Dermis microvascular lymphatic vessel endothelial cell (primary cell): ENCODE measurements at regions not wholly inside any gene's neighbourhood (a gene's known extent, or its start where the extent isn't known, plus 50 kb on each side); places are given as distances from the start of the nearest gene placed in this dataset.

ENCODE experiments used
- DNase-seq, 2 donors: peaks; one replicate each; pipeline versions ENCODE4 v3.0.0 to v3.0.0-alpha.2; 2010; ENCODE audit warnings: low read depth in 2 of 2

DNA sequence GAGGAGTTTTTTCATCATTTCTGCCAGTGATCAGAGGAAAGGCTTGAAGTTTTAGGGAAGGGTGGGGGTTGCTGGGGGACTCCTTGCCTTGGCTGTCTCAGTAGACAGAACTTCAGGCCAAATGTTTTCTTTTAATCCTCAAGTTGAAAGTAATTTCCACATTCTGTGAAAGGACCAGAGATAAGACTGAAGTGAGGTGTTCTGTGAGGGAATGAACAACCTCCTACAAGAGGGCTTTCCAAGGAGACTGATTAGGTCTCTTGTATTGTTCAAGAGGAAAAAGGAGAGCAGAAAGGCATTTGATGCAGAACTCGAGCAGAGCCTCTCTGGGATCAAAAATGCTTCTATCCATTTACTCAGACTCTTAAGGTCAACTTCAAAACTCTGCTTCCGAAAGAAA, 282.1 kb upstream of the ATP10B start:
- DNase-seq, result no peak

GRCh38 chr5:161115941-161116340, 263.9 kb upstream of the ATP10B start:
- no peak for DNase-seq

DNA sequence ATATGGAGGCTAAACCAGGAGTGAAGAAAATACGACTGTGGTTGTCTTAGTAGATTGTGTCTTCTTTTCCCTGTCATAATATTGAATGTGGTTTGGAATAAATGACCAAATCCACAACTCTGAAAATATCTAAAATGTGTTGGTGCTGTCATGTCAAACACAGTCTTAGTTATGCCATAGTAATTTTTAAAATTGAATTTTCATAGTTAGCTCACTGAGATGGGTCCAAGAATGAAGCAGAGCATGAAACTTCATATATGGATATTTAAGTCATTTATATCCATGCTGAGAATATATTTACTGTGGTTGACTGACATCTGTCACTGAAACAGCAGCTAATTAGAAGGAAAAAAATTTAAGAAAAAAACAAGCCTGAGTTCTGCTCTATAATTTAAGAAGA, 260.4 kb upstream of the ATP10B start:
- DNase-seq, result no peak

- no peak for DNase-seq
These were observed 253.5 kb upstream of the ATP10B start for GRCh38 chr5:161105525-161105924.

DNA sequence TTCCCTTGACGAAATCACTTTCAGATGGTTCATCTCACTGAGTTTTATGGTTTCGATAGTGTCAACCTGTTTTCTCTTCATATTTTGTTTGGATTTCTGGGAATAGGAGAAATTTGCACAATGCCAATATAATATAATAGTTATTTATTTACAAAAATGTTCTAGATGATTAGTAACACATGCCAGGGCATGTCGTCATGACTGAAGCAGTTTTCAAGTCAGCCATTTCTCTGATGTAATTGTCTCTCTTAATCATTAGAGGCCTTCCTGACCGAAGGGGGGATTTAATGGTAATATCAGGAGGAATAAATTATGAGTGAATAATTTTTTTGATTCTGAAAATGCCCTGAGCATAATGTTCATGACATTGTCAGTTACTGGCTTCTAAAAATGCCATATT, 246.5 kb upstream of the ATP10B start:
- no peak for DNase-seq

DNA sequence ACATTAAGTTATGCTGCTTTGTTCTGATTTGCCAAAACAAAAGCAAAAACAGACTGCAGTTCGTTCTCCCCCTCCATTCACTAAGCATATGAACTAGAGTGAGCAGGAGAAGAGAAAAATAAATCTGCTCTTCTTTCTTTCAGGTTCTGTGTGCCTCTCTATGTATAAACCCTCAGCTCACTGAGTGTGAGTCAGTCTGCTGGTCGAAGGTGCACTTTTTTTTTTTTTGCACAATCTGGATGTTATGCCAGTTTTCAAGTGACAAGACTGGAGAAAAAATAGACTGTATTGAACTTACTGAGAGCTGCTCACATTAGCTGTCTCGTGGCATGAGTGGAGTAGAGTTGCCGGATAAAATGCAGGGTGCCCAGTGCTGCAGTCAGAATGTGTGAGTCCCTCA, 244.6 kb upstream of the ATP10B start:
- DNase-seq, result no peak

- DNase-seq, result no peak
These were observed 243.9 kb upstream of the ATP10B start for GRCh38 chr5:161095953-161096352.

DNA sequence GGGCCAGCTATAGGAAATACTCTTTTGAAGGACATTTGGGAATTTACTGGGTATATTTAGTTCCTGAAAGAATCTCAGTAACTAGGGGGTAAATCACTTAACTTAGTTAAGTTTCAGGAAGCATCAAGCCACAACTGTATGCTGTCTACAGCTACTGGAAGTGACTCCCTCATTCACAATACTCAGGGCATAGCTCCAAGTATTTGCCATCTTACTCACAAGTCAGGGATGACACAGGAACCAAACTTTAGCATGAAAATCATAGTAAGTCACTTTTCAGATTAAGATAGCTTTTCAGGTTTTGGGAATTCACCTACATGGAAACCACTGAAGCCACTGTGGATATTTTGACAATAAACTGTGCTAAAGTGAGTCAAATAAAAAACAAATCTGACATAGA, 242.4 kb upstream of the ATP10B start:
- DNase-seq, result no peak

DNA sequence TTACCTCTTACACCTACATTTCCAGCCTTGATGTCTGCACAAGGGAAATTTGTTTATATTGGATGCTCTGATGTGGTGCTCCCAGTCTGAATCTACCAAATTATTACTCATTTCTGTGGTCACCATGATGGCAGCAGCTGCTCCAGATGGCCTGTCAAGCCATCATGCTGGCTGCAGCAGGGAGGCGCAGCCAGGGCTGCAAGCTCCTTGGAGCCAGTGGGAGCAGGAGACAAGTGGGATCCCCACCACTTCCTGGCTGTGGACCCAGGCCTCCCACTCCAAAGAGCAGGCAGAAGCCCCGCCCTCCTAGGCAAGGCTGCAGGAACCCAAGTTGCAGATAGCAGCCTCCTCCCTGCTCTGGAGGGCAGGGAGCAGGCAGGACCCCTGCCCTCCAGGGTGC, 241.1 kb upstream of the ATP10B start:
- no peak for DNase-seq

DNA sequence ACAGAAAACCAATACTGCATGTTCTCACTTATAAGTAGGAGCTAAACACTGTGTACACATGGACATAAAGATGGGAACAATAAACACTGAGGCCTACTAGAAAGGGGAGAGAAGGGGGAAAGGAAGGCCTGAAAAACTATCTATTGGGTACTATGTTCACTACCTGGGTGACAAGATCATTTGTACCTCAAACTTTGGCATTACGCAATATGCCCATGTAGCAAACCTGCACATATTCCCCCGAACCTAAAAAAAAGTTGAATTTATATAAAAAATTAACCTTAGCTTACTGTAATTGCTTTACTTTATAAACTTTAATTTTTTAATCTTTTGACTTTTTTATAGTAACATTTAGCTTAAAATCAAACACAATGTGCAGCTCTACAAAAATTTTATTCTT, 237.6 kb upstream of the ATP10B start:
- no peak for DNase-seq

DNA sequence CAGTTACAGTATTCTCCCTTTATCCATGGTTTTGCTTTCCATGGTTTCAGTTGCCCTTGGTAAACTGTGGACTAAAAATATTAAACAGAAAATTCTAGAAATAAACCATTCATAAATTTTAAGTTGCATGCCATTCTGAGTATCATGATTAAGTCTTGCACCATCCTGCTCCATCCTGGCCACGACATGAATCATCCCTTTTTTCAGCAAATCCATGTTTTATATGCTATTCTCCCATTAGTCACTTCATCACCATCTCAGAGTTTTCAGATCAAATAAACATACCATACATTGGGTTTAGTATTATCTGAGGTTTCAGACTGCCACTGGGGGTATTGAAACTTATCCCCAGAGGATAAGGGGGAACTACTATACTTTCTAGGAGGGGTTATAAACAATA, 234.4 kb upstream of the ATP10B start:
- no peak for DNase-seq

- DNase-seq, result no peak
These were observed 233.0 kb upstream of the ATP10B start for GRCh38 chr5:161085056-161085455.

DNA sequence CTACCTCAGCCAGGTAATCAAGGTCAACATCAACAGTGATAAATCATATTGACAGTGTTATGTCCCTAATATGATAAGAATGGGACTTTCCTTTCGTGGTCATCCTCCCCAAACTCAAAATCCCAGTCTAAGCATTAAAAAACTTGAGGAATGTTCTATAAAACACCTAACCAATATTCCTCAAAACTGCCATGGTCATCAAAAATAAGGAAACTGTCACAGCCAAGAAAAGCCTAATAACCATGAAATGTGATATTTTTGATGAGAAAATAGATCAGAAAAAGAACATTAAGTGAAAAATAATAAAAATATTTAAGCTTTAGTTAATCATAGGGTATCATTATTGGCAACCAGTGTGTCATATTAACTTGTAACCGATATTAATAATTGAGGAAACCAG, 232.1 kb upstream of the ATP10B start:
- DNase-seq, result no peak

- no peak for DNase-seq
These were observed 226.8 kb upstream of the ATP10B start for GRCh38 chr5:161078793-161079192.

- no peak for DNase-seq
These were observed 226.0 kb upstream of the ATP10B start for GRCh38 chr5:161077936-161078545.

- DNase-seq, result no peak
These were observed 225.5 kb upstream of the ATP10B start for GRCh38 chr5:161077496-161077895.

GRCh38 chr5:161064781-161065180, 212.8 kb upstream of the ATP10B start:
- no peak for DNase-seq

DNA sequence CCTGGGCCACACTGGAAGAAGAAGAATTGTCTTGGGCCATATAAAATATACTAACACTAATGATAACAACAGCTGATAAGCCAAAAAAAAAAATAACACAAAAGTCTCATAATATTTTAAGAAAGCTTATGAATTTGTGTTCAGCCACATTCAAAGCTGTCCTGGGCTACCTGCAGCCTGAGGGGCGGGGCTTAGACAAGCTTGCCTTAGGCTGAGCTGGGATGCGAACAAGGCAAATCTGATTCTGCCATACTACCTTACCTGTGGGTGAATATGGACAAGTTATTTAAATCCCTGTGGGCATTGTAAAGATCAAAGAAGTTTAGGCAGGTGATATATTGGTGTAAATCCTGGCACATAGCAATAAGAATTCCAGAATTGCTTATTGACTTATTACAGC, 212.3 kb upstream of the ATP10B start:
- no peak for DNase-seq

DNA sequence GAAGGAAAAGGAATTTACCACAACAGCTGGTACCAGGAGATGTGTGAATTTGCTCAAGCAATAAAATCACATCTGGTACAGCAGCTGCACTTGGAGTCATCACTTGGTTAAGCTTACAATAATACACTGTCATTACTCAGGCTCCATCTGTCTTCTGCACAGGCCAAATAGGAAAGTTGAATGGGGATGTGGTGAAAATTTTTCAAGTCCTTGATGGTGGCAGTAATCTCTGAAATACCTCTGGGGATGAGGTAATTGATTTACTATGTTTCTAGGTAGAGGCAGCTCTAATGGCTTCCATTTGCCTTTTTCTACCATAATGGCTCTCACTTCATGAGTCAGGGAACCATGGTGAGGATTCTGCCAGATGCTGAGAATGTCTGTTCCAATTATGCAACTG, 206.8 kb upstream of the ATP10B start:
- DNase-seq, result no peak

DNA sequence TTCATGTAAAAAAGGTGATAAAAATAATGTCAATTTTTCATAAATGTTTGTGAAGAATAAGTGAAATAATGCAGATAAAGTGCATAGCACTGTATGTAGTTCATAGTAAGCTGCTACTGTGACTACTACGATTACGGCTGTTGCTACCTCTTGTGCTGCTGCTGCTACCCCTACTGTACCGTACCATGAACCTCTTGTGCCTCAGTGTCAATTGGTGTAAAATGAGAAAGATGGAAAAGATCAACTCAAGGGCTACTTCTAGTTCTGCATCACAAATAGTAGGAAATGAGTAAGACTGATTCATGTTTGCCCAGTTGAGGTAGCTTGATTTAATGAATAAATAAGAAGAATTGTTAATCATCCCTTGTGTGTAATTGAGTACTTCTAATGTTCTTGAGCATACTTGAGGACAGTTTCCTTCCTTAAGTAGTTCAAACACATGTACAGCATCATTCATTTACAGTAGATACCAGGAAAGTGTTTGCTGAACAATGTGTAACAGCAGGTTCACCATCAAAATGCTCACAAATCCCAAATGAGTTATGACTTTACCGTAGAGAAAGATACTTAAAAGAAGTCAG, 200.0 kb upstream of the ATP10B start:
- no peak for DNase-seq

DNA sequence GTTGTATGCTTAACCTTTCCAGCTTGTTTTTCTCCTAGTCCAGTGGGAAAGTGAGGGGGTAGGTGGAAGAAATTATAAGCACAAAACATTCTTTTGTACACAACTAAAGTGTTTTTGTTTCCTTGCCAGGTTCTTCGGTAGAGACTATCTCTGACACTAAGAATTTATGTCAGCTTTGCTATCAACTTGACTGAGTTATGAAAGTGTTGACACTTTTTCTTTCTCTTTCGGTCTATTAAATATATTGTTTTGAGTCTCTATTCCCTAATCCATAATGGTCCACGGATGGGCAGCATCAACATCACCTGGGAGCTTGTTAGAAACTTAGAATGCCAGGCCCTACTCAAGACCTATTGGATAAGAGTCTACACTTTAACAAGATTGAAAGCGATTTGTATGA, 195.0 kb upstream of the ATP10B start:
- no peak for DNase-seq

GRCh38 chr5:161042862-161043261, 190.9 kb upstream of the ATP10B start:
- no peak for DNase-seq

DNA sequence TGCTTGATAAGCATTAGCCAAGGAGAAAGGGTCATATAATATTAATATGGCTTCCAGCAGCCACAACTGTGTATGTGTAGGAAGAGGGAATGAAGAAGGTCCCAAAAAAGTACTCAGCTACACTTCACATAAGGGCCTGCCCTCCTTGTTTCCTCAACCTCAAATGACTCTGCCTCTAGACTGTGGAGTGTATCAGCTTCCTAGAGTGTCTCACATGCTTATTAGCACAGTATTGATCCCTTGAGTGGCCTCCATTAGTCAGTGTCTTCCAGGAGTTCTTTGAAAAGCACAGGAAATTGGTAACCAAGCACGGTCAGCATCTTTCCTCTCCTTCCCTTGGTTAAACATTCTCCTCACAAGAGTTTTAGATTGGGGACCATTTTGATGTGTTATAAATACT, 190.4 kb upstream of the ATP10B start:
- DNase-seq, result no peak

DNA sequence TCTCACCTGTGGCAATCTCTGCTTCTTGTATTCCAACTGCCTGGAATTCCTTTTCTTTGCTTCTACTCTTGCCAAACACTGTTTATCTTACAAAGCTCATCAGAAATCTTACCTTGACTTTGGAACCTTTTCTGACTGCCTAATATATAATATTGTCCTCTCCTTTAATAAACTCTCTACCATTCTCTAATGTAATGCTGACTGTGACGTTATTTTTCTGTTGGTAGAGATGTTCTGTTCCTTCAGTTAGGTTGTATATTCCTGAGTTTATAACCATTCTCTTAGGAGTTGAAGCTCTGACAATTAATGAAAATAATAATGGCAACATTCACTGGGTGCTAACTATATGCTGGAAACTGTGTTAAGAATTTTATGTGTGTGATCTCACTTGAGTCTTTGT, 188.8 kb upstream of the ATP10B start:
- DNase-seq, result no peak
